Activated CD4-positive, CD25-positive, alpha-beta regulatory T cell treated with anti-CD3 and anti-CD28 coated beads, Interleukin-2, amount 50 U/mL, for 24 hours (primary cell): ENCODE measurements at regions not wholly inside any gene's neighbourhood (a gene's known extent, or its start where the extent isn't known, plus 50 kb on each side); places are given as distances from the start of the nearest gene placed in this dataset.
"Not testable (repeated sequence)": the region's sequence is repeated elsewhere in the genome, so short reads cannot be mapped to it uniquely, and the experiment has no call there.

Experiments used
- ATAC-seq, 2 donors: fragments of 150-1000 bp; cut with Tn5 transposase; one replicate each; pipeline ENCODE4 v1.10.0; 2021; ENCODE audit warnings: mild to moderate bottlenecking in 1 of 2, moderate library complexity in 1 of 2

GRCh38 chr7:109646594-109646993 lies 1076.9 kb downstream of the DNAJB9 start:
- not testable (repeated sequence) for ATAC-seq

- not testable (repeated sequence) for ATAC-seq
These were observed 1077.6 kb downstream of the DNAJB9 start for GRCh38 chr7:109647263-109647662.

- no peak for ATAC-seq
These were observed 1089.6 kb downstream of the DNAJB9 start for GRCh38 chr7:109659261-109659660.

- ATAC-seq = no peak
These were observed 1090.7 kb downstream of the DNAJB9 start for GRCh38 chr7:109660401-109660800.

GRCh38 chr7:109663806-109664205 lies 1094.1 kb downstream of the DNAJB9 start:
- no peak for ATAC-seq

- ATAC-seq = not testable (repeated sequence)
These were observed 1117.6 kb downstream of the DNAJB9 start for GRCh38 chr7:109687269-109687668.

GRCh38 chr7:109692613-109693012 lies 1122.9 kb downstream of the DNAJB9 start:
- not testable (repeated sequence) for ATAC-seq

- no peak for ATAC-seq
These were observed 1124.7 kb downstream of the DNAJB9 start for GRCh38 chr7:109694149-109695071.

- ATAC-seq = no peak
These were observed 1125.7 kb downstream of the DNAJB9 start for GRCh38 chr7:109695419-109695818.

- no peak for ATAC-seq
These were observed 1127.0 kb downstream of the DNAJB9 start for GRCh38 chr7:109696723-109697122.

GRCh38 chr7:109699661-109700060 lies 1130.0 kb downstream of the DNAJB9 start:
- no peak for ATAC-seq

- ATAC-seq = no peak
These were observed 1143.7 kb downstream of the DNAJB9 start for GRCh38 chr7:109713366-109713765.

GRCh38 chr7:109719359-109719758 lies 1149.7 kb downstream of the DNAJB9 start:
- ATAC-seq = not testable (repeated sequence)

GRCh38 chr7:109734601-109735000 lies 1164.9 kb downstream of the DNAJB9 start:
- no peak for ATAC-seq

GRCh38 chr7:109735881-109736280 lies 1166.2 kb downstream of the DNAJB9 start:
- no peak for ATAC-seq

- ATAC-seq = no peak
These were observed 1176.2 kb downstream of the DNAJB9 start for GRCh38 chr7:109745677-109746410.

GRCh38 chr7:109751241-109751640 lies 1181.6 kb downstream of the DNAJB9 start:
- ATAC-seq = no peak

- no peak for ATAC-seq
These were observed 1182.4 kb downstream of the DNAJB9 start for GRCh38 chr7:109752068-109752467.

GRCh38 chr7:109757713-109758112 lies 1188.0 kb downstream of the DNAJB9 start:
- ATAC-seq = no peak

- no peak for ATAC-seq
These were observed 1193.9 kb downstream of the DNAJB9 start for GRCh38 chr7:109763611-109764010.

GRCh38 chr7:109772161-109772560 lies 1202.5 kb downstream of the DNAJB9 start:
- ATAC-seq = no peak

- ATAC-seq = no peak
These were observed 1213.1 kb downstream of the DNAJB9 start for GRCh38 chr7:109782806-109783205.

GRCh38 chr7:109806548-109806947 lies 1236.9 kb downstream of the DNAJB9 start:
- ATAC-seq = no peak

- no peak for ATAC-seq
These were observed 1251.5 kb downstream of the DNAJB9 start for GRCh38 chr7:109821156-109821555.
